HT-29 (cell line): ENCODE measurements at regions not wholly inside any gene's neighbourhood (a gene's known extent, or its start where the extent isn't known, plus 50 kb on each side); places are given as distances from the start of the nearest gene placed in this dataset.

Experiments used
- DNase-seq: peaks from one replicate; pipeline ENCODE4 v3.0.0-alpha.2; 2015; ENCODE audit warnings: low spot score

GRCh38 chr3:117074826-117075225 is 365.2 kb downstream of the TUSC7 start:
- no peak for DNase-seq

DNA sequence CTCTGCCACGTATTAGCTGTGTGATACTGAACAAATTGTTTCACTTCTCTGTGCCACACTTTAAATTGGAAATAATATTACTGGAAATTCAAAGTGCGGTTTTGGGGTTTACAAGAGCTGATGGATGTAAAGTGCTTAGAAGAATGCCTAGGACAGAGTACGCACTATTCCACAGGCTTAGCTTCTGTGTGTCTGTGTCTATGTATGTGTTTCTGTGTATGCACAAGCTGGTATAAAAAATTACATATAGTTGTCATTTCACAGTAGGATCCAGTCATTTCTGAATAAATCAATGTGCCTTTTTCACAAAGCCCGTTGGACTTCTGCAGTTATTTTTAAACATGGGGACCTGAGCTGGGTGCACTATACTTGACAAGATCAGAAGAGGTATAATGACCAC is 370.4 kb downstream of the TUSC7 start:
- DNase-seq, result no peak

- DNase-seq, result no peak
Measured at GRCh38 chr3:117080872-117081271, 371.3 kb downstream of the TUSC7 start.

DNA sequence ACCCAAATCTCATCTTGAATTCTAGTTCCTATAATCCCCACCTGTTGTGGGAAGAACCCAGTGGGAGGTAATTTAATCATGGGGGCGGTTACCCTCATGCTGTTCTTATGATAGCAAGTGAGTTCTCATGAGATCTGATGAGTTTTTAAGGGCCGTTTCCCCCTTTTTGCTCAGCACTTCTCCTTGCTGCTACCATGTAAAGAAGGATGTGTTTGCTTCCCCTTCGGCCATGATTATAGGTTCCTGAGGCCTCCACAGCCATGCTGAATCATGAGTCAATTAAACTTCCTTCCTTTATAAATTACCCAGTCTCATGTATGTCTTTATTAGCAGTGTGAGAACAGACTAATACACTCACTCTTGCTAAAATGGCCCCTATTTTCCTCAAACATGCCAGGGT is 374.7 kb downstream of the TUSC7 start:
- DNase-seq, result no peak

DNA sequence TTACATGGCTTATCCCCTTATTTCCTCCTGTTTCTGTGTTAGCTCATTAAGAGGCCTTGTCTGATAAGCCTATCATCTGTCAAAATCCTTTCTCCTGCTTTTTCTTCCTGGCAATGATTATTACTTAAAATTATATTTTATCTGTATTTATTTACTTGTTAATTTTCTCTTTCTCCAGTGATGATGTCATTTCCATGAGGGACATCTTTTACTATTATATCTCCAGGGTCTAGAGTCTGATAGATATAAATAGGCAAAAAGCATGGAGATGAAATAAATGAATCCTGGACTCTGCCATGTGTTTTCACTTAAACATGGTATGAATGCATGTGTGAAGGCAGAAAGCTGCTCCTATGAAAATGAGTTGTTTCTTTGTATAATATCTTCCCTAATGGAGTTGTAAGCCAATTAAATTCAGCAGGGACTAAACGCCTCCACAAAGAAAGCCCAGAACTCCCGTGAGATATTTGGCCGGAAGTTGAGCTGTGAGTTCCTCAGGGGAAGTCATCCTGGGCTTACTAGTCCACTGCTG is 375.2 kb downstream of the TUSC7 start:
- DNase-seq, result no peak

DNA sequence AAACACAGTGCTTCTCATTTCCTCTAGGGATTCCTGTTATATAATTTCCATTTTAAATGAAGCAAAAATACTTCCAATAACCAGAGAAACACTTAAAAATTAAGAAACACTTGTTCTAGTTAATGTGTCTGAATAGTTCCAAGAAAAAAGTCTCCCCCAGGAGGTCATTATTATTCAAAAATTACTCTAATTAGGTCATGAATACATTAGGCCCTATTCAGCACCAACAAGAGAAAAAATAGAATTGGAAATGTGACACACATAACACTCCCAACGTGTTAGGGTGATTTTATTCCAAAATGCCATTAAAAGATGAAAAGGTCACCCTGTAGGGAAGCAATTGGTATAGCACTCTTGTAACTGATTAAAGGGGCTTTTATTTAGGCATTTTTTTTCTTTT is 382.1 kb downstream of the TUSC7 start:
- DNase-seq, result no peak

- no peak for DNase-seq
Measured at GRCh38 chr3:117096549-117096948, 387.0 kb downstream of the TUSC7 start.

DNA sequence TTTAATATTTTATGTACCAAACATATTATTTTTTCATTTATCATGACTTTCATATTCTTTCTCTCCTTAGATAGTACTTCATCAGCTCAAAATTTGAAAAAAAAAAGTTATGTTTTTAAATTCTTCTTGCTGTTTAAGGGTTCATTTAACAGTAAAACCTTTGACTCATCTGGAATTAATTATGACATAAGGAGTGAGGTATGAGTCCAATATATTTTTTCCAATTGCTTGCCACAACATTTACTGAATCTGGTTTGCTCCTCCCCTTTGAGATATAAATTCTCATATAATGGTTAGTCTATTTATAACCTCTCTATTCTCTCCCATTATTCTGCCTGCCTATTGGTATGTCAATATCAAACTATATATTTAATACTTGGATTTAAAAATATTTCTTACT is 387.8 kb downstream of the TUSC7 start:
- no peak for DNase-seq

- no peak for DNase-seq
Measured at GRCh38 chr3:117101697-117102096, 392.1 kb downstream of the TUSC7 start.

GRCh38 chr3:117102426-117102825 is 392.8 kb downstream of the TUSC7 start:
- no peak for DNase-seq

DNA sequence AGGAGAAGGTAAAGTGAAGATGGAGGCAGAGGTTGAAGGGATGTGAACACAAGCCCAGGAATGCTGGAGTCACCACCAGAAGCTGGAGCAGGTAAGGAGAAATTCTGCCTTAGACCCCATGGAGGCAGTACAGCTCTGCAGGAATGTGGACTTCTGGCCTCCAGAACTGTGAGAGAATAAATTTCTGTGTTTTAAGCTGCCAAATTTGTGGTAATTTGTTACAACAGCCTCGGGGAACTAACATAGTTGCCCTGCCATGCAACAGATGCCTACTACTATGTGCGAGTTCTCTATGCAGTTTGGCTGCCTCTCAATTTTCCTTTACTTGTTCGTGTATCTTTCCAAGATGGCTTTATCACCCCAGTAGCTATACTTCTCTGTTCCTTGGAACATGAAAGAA is 394.1 kb downstream of the TUSC7 start:
- peak; percentile 19 for DNase-seq

- DNase-seq, result no peak
Measured at GRCh38 chr3:117104381-117104780, 394.8 kb downstream of the TUSC7 start.

DNA sequence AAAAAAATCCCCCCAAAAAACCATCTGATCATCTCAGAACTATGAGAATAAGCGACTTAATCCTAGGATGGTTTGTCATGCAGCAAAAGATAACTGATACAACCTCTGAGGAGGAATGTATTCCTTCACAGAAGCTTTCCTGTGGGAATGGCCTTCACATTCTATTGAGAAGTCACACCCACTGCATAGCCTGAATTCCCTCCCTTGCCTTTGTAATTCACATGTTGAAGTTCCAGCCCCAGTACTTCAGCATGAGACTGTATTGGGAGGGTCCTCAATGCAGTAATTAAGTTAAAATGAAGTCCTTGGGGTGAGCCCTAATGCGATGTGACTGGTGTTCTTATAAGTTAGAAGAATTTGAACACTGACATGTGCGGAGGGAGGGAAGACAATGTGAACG is 395.2 kb downstream of the TUSC7 start:
- no peak for DNase-seq

DNA sequence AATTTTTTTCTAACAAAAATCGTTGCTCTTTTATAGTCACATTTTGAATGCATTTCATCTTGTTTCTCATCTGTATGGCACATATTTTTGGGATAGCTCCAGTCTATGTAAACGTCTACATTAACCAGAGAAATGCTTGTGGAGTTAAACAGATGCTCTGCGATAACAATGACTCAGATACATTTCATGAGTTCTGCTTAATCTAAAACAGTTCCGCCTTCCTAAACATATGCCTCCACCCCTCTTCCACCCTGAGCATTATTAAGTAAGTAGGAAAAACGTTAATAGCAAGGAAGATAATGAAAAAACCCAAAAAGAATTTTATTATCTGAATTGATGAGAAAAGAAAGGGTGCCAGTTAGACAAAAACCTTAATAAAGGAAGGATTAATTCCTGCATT is 396.1 kb downstream of the TUSC7 start:
- no peak for DNase-seq

GRCh38 chr3:117106396-117106795 is 396.8 kb downstream of the TUSC7 start:
- no peak for DNase-seq

GRCh38 chr3:117107946-117108345 is 398.4 kb downstream of the TUSC7 start:
- no peak for DNase-seq

- DNase-seq, result no peak
Measured at GRCh38 chr3:117109178-117109577, 399.6 kb downstream of the TUSC7 start.

DNA sequence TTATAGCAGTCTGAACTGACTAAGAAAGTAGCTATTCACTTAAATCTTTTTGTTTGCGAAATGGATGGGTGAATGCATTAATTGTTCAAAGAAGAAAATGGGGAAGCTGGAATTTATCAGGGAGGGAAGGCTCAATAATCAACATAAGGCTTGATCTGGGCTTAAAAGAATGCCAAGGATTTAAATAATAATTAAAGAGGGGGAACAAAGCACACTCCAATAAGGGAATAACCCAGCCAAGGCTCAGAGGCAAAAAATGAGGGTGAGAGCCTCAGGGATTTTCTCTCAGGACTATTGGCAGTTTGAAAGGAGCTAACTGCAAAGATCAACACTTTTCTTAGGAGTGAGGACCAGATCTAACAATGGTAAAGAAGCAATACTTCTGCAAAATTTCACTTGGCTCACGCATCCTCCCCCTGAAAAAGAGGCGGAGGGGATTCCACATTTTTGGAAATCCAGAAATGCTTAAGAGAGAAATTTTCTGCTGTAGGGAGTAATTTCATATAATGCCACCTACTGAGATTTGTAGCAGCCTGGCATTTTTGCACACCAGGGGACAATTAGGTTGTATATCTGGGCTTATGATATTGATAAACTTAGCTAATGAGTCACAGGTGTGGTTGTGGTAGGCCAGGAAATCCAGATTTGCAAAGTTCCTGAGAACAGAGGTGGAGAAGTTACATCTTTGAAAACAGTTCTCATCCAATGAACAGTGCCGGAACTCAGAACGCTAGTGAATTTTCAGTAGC is 405.1 kb downstream of the TUSC7 start:
- no peak for DNase-seq

GRCh38 chr3:117117188-117117936 is 407.8 kb downstream of the TUSC7 start:
- DNase-seq, result peak; percentile 9

- no peak for DNase-seq
Measured at GRCh38 chr3:117118604-117119003, 409.0 kb downstream of the TUSC7 start.

DNA sequence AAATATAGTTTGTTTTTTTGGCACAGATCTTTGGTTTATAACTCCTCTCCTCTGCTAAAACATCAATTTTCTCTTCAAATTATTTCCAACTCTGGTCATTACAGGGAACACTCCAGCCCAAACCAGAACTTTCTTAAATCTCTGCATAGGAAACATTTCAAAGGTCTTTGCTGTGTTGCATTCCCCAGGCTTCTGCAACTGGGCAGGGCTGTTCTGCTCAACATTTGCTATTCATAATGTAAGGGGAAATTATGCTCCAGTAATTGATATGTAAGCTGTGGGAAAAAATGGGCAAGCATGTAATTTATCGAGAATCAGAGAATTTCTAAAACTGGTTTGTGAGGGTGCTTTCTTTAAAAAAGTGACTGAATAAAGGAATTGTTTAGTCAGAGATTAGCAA is 410.4 kb downstream of the TUSC7 start:
- DNase-seq, result no peak

DNA sequence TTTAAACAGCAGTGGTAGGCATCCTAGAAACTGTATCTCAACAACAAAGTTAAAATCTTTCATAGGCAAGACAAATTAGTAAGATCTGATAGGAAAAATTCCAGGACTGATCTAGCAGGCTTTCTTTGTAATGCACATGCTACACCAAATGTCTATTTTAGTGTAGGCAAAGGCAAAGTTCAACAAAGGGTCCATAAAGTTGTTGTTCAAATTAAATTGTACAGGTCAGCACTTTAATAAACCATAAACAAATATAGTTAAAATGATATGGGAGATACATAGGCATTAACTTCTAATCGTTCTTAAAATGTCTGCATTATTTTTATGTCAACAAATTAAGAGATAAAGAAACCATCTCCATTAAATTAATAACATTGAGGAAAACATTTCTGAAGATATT is 413.0 kb downstream of the TUSC7 start:
- DNase-seq, result no peak

DNA sequence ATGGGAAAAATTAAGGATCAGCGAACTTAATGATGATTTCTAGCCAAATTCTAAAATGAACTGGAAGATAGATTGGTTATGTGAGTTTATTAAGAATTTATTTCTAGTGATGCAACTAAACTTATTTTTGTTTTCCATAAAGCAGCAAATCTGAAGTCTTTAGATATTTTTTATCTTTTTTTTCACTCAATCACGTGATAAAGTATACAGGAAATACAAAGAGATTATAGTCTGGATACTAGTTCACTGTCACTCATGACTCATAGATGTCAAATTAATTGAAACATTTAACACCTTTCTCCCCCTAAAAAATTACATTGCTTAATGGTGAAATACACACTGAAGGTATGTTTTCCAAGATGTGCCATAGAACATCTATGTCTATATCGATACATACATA is 416.9 kb downstream of the TUSC7 start:
- no peak for DNase-seq
